ENCODE measurements at regions not wholly inside any gene's neighbourhood (a gene's known extent, or its start where the extent isn't known, plus 50 kb on each side); places are given as distances from the start of the nearest gene placed in this dataset.

GRCh38 chr4:163762741-163763140, 268.3 kb downstream of the TMA16 start:
- DNase-seq = no peak

DNA sequence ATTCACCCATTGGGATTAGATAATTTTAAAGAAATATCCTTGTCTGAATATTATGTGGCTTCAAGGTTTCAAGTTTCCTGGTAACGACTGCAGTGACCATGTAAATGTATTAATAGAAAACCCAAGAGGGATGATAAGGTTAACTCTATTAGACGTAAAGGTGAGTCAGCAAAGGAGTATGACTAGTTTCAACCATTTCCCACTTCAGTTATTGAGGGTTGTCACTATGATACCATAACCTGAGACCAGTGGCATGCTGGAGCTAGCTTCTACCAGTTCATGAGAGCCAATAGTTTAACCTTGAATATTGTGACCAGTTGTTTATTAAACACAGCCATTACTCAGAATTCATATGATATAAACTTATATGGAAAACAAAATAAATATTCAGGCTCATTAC, 270.1 kb downstream of the TMA16 start:
- DNase-seq = no peak

- peak; percentile 2 to 10 for DNase-seq
Measured at GRCh38 chr4:163768014-163768413, 273.5 kb downstream of the TMA16 start.

GRCh38 chr4:163772238-163772637, 277.7 kb downstream of the TMA16 start:
- no peak for DNase-seq

DNA sequence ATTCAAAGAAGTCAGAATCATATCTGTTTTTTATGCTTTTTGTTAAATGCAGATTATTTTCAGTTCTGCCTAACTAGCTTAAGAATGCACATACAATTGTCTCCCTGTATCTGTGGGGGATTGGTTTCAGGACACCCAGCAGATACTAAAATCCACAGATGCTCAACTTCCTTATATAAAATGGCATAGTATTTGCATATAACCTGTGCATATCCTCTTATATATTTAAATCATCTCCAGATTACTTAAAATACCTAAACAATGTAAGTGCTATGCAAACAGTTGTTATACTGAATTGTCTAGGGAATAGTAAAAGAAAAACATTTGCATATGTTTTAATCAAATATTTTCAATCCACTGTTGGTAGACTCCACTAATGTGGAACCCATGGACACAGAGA, 279.4 kb downstream of the TMA16 start:
- DNase-seq = no peak

DNA sequence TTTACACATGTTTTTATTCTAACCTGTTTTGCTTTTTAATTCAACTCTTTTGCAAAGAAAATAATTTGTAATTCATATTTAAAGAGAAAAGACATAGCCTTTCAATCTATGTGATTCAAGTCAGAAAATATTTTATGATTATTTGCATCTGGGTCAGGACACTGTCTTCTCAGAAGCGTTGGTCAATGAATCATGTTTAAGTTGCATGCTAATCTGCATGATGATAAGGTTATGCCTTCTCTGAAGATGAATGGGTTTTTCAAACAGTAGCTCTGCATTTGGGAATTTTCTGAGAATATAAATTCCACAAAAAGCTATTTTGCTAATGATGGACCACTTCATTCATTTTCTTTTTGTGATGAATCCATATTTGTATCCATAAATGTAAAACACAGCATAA, 282.5 kb downstream of the TMA16 start:
- DNase-seq = no peak

- no peak for DNase-seq
Measured at GRCh38 chr4:163781726-163782125, 287.2 kb downstream of the TMA16 start.

- no peak for DNase-seq
Measured at GRCh38 chr4:163790231-163790630, 295.7 kb downstream of the TMA16 start.

DNA sequence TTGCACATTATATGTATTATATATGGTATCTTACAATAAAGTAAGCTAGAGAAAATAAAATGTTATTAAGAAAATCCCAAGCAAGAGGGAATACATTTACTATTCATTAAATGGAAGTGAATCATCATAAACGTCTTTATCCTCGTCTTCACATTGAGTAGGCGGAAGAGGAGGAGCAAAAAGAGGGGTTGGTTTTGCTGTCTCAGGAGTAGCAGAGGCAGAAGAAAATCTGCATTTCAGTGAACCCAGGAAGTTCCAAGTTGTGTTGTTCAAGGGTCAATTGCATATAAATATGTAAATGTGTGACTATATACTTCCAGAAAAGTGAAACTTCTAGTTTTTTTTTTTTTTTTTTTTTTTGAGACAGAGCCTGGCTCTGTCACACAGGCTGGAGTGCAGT, 301.4 kb downstream of the TMA16 start:
- no peak for DNase-seq

DNA sequence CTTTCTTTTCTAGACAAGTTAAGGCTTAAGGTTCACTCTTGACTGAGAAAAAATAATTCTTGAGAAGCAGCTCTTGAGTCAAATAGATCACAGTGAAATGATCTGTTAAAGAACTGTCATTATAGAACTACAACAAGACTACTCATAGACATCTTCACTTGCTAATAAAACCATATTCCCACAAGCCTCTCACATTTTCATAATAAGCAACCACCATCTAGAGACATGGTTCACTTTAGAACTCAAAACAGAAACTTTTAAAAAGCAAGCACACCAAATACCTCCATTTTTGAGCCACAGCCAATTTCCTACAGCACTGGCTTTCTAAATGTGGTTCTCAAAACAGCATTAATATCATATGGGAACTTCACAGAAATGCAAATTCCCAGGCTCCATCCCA, 309.5 kb downstream of the TMA16 start:
- DNase-seq = no peak

DNA sequence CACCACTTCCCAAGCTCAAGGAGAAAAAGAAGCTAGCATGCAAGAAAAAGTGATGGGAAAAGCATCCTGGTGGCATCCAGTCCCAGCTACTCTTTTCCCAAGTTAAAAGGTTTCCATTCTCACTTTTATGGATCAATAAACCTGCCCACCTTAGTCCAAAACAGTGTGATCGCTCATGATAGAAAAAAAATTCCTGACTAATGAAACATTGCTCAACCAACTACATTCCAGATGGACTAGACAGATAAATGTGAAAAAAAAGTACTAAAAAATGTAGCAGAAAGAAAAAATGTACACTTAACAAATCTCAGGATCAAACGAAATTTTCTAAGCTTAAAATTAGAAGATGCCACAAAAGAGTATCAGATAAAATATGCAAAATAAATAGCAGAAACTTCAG, 312.2 kb downstream of the TMA16 start:
- DNase-seq = no peak

DNA sequence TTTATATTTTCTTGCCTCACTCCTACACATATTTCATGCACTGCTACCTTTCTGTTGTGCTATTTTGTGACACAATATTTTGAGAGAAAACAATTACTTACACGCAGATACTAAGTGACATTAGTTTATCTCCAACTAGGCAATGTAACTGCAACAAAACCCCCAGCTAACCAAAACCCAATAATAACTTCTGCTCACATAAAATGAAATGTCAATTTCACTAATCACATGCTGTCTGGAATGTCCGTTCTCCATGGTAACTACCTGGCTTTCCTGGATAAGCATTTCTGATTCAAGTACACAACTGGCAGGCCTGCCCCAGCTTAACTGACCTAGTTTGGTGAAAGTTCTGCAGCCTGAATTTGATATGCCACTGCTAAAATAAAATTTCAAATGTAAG, 313.5 kb downstream of the TMA16 start:
- no peak for DNase-seq

GRCh38 chr4:163810755-163811154, 316.3 kb downstream of the TMA16 start:
- DNase-seq = no peak

GRCh38 chr4:163815776-163816175, 321.3 kb downstream of the TMA16 start:
- DNase-seq = no peak

DNA sequence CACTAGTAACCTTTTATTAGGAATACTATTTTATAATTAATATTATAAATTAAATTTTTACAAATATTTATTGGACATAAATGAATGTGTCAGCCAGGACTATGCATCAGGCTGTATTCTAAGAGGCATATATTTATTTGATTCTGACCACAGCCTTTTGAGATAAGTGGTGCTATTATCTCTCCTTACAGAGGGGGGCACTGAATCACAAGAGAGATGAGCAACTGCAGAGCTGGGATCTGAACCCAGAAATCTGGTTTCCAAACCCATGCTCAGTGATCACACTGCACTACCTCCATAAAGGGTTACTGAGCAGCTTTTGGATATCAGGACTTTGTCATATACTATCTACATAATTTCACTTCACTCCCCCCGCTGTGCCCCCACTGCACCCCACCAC, 322.0 kb downstream of the TMA16 start:
- DNase-seq = no peak

- DNase-seq = no peak
Measured at GRCh38 chr4:163818673-163819072, 324.2 kb downstream of the TMA16 start.

- no peak for DNase-seq
Measured at GRCh38 chr4:163833669-163834068, 339.2 kb downstream of the TMA16 start.

- DNase-seq = no peak
Measured at GRCh38 chr4:163846008-163846407, 351.5 kb downstream of the TMA16 start.

- DNase-seq = peak; percentile 10 to 23
Measured at GRCh38 chr4:163852246-163852645, 357.8 kb downstream of the TMA16 start.

DNA sequence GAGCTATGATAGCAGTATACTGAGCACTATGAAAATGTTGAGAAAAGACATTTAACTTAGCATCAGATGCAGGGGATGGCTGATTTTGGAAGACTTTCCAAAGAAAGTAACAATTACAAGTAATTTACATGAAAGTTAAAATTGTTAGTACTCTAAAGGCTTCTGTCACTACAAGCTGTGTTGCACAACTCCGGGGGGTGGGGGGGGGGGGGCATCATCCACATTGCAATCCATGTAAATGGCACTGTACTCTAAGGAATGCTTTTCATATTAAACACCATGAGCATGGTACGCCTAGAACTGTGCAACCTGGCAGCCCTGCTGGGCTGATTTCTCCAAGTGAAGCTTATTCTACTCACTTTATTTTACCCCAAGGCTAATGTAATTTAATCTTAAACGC, 363.4 kb downstream of the TMA16 start:
- no peak for DNase-seq

GRCh38 chr4:163858515-163858914, 364.0 kb downstream of the TMA16 start:
- no peak for DNase-seq

DNA sequence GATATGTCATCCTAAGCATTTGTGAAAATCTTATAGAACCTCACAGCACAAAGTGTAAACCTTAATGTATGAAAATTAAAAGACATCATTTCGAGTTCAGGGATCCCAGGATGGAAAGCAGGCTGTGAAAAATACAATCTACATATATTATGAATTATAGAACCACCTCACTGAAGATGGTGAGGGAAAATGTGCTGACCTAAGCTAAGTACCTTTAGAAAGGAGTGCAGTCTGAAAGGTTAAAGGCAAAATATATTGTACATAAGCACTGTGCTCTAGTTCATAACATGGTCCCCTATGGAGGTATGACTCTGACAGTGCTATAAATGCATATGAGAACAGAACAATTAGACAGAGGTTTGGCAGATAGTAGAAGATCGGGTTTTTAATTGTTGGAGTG, 368.6 kb downstream of the TMA16 start:
- DNase-seq = no peak

DNA sequence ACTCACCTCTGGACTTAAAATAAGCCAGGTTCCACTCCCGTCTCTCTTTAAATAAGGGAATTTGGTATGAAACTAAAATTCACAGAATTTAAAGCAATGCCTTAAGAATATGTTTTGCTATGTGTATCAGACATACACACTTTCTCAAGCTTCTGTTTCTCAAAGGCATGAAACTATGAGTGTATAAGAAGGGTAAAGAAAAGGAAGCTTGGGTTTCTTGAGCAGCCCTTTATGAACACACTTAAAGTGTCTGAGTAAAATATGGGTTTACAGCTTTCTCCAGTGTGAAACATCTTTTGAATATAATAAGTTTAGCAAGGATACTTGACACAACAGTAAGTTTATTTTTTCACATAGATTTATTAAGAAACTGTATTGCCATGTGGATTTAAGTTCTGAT, 370.5 kb downstream of the TMA16 start:
- no peak for DNase-seq

- no peak for DNase-seq
Measured at GRCh38 chr4:163866728-163867315, 372.3 kb downstream of the TMA16 start.

GRCh38 chr4:163868445-163868844, 374.0 kb downstream of the TMA16 start:
- DNase-seq = no peak
